D721Med (cell line): ENCODE measurements at regions not wholly inside any gene's neighbourhood (a gene's known extent, or its start where the extent isn't known, plus 50 kb on each side); places are given as distances from the start of the nearest gene placed in this dataset.
A peak's percentile ranks its signal among the peaks of the same experiment; 100 is the strongest.

ENCODE experiments used
- DNase-seq: peaks from one replicate; pipeline ENCODE4 v3.0.0; 2011; ENCODE audit warnings: low spot score; ENCODE audit not compliant: insufficient read length
- FAIRE-seq: peaks from 2 replicates; lab custom pipeline; 2011; peaks lifted over from hg19 to GRCh38; lab: Jason Lieb, UNC
- CTCF ChIP-seq: IDR thresholded peaks from 2 replicates; pipeline ENCODE4 v1.5.1; 2012; ENCODE audit warnings: mild to moderate bottlenecking, control low read depth; ENCODE audit not compliant: insufficient read depth; ENCODE audit errors: missing control alignments

GRCh38 chr1:219105893-219106292 is 67.8 kb upstream of the LYPLAL1 start:
- DNase-seq (no peak), FAIRE-seq (no peak)
- no peak for TF ChIP-seq CTCF

GRCh38 chr1:219109424-219110018 is 64.2 kb upstream of the LYPLAL1 start:
- no peak for DNase-seq
- TF ChIP-seq CTCF = no peak
- FAIRE-seq = no peak

GRCh38 chr1:219113261-219113660 is 60.4 kb upstream of the LYPLAL1 start:
- DNase-seq (no peak), FAIRE-seq (no peak)
- TF ChIP-seq CTCF = no peak

GRCh38 chr1:219114014-219114413 is 59.7 kb upstream of the LYPLAL1 start:
- no peak for DNase-seq
- no peak for TF ChIP-seq CTCF
- peak; percentile 25 for FAIRE-seq

- FAIRE-seq = peak; percentile 91
- no peak for TF ChIP-seq CTCF
Measured at GRCh38 chr1:219119839-219120238, 53.8 kb upstream of the LYPLAL1 start.

GRCh38 chr1:219120624-219121544 is 52.8 kb upstream of the LYPLAL1 start:
- FAIRE-seq = peak; percentile 82
- TF ChIP-seq CTCF = no peak
- no peak for DNase-seq

More at GRCh38 chr1:219119839-219120238, 53.8 kb upstream of the LYPLAL1 start:
- no peak for DNase-seq
